Heart left ventricle (tissue), 13 donors: ENCODE measurements at regions not wholly inside any gene's neighbourhood (a gene's known extent, or its start where the extent isn't known, plus 50 kb on each side); places are given as distances from the start of the nearest gene placed in this dataset.

ENCODE experiments used
- CTCF ChIP-seq, 12 donors: fragments of 200-600 bp; sonication (generic) in 4 of 12; IDR thresholded peaks; one replicate each; pipeline versions ENCODE4 v1.5.0 to v1.8.0; 2018 to 2022; ENCODE audit warnings: antibody characterized with exemption in 12 of 12, mild to moderate bottlenecking in 5 of 12
- POLR2A ChIP-seq, 2 donors: fragments of 450-650 bp; IDR thresholded peaks; one replicate each; pipeline ENCODE4 v1.6.1; 2017; ENCODE audit warnings: antibody characterized with exemption in 2 of 2, mild to moderate bottlenecking in 2 of 2, moderate library complexity in 2 of 2
- donor health status: ischemic (EF 13 %, LVEDD 7.1; RV severe dilation, severe dysfunction).
- donor health status: DM: no; HTN: yes; CAD: no.
- donor health status: DM: no; HTN: no; CAD: no.
- donor health status: ischemic (EF 25% LVEDD 6.9; RV normal size, moderate dysfunction).
- donor health status: ischemic (EF 25% LVEDD 5.7; RV mildly dilated, moderate dysfunction).
- donor health status: ischemic (EF 35%, LVEDD 5.7; RV mildly dilated, moderate dysfunction).
- donor health status: nonischemic (EF 11% LVEDD 7.7; RV severe dilation, severe dysfunction).
- donor health status: DM: yes; HTN: yes; CAD: no.
- donor health status: PGD.
- donor health status: ischemic (EF 29% LVEDD 5.4; RV normal size, mild dysfunction).
- donor health status: nonischemic (EF 23%, LVEDD 6.1; RV moderate dilation, normal function).

- TF ChIP-seq CTCF (IDR thresholded peaks at IDR 0.05) (no peak), POLR2A (IDR thresholded peaks at IDR 0.05) (no peak)
These were observed 52.7 kb upstream of the TJP1 start for GRCh38 chr15:29874977-29875376.
